ENCODE measurements at regions not wholly inside any gene's neighbourhood (a gene's known extent, or its start where the extent isn't known, plus 50 kb on each side); places are given as distances from the start of the nearest gene placed in this dataset.

DNA sequence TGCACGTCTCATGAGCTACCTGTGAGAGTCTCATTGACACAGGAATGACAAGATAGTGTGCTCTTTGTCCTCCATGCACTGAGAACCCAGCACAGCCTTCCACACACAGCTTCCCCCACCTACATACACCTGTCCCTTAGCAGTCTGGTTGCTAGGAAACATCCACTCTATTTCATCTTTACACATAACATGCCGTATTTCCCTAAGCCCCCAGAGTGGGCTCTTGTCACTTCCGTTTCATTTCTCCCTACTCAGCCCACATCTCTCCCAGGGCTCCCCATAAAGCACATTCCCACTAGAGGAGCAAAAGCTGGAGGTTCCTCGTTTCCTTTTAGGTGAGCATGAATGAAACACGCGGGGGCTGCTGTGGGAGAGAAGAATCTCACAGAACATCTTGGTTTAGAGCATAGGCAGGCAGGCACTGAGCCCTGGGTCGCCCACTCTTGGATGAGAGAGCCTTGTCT, 137.1 kb downstream of the ETS2 start:
- no peak for TF ChIP-seq RBBP5 (conservative IDR thresholded peaks at IDR 0.05)
- no peak for TF ChIP-seq SREBF2 (IDR thresholded peaks at IDR 0.05; ENCODE audit: low read length)
- no peak for TF ChIP-seq POLR2A (IDR thresholded peaks at IDR 0.05; ENCODE audit: low read depth, low read length)
- no peak for TF ChIP-seq ESRRA (IDR thresholded peaks at IDR 0.05; ENCODE audit: low read length)
- TF ChIP-seq CHD1 (IDR thresholded peaks at IDR 0.05; ENCODE audit: low read depth, low read length) = no peak
- no peak for TF ChIP-seq CUX1 (IDR thresholded peaks at IDR 0.05; ENCODE audit: insufficient replicate concordance, low read depth, low read length)
- TF ChIP-seq MYC (IDR thresholded peaks at IDR 0.05; ENCODE audit: insufficient read depth, insufficient read length, insufficient replicate concordance, low read length, severe bottlenecking) = no peak
- no peak for TF ChIP-seq BRCA1 (IDR thresholded peaks at IDR 0.05; ENCODE audit: low read depth, low read length)
- TF ChIP-seq SP1 (IDR thresholded peaks at IDR 0.05; ENCODE audit: low read depth, low read length) = no peak
- TF ChIP-seq, protein P1, sequence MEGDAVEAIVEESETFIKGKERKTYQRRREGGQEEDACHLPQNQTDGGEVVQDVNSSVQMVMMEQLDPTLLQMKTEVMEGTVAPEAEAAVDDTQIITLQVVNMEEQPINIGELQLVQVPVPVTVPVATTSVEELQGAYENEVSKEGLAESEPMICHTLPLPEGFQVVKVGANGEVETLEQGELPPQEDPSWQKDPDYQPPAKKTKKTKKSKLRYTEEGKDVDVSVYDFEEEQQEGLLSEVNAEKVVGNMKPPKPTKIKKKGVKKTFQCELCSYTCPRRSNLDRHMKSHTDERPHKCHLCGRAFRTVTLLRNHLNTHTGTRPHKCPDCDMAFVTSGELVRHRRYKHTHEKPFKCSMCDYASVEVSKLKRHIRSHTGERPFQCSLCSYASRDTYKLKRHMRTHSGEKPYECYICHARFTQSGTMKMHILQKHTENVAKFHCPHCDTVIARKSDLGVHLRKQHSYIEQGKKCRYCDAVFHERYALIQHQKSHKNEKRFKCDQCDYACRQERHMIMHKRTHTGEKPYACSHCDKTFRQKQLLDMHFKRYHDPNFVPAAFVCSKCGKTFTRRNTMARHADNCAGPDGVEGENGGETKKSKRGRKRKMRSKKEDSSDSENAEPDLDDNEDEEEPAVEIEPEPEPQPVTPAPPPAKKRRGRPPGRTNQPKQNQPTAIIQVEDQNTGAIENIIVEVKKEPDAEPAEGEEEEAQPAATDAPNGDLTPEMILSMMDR (IDR thresholded peaks at IDR 0.05 in 2 of 3, conservative IDR thresholded peaks at IDR 0.05 in 1 of 3; ENCODE audit: control insufficient read depth in 2 of 3, extremely low read depth in 1 of 3, insufficient read depth in 1 of 3, low read depth in 3 of 3, low read length in 3 of 3) = no peak
- TF ChIP-seq EZH2 (IDR thresholded peaks at IDR 0.05; ENCODE audit: borderline replicate concordance, control insufficient read depth, low read depth, low read length) = no peak
- TF ChIP-seq ZNF274 (IDR thresholded peaks at IDR 0.05; ENCODE audit: insufficient read depth, insufficient read length) = no peak

Data from GM12878 (cell line).